Lower lobe of right lung (tissue), 2 donors: ENCODE measurements at regions not wholly inside any gene's neighbourhood (a gene's known extent, or its start where the extent isn't known, plus 50 kb on each side); places are given as distances from the start of the nearest gene placed in this dataset.

Source experiments
- ATAC-seq, 2 donors: fragments of 200-7000 bp; cut with Tn5 transposase; one replicate each; pipeline ENCODE4 v1.9.1; 2020 to 2022; ENCODE audit warnings: mild to moderate bottlenecking in 2 of 2, moderate library complexity in 2 of 2
- DNase-seq: peaks from one replicate; pipeline ENCODE4 v3.0.0-alpha.2; 2020
- H3K27ac ChIP-seq: fragments of 200-600 bp; one replicate; pipeline ENCODE4 v1.8.0; 2022
- H3K27me3 ChIP-seq: fragments of 200-600 bp; one replicate; pipeline ENCODE4 v1.8.0; 2022; ENCODE audit warnings: low read depth
- H3K36me3 ChIP-seq: fragments of 200-600 bp; one replicate; pipeline ENCODE4 v1.8.0; 2022; ENCODE audit warnings: mild to moderate bottlenecking
- H3K4me1 ChIP-seq: fragments of 200-600 bp; one replicate; pipeline ENCODE4 v1.8.0; 2022
- H3K4me3 ChIP-seq: fragments of 200-600 bp; one replicate; pipeline ENCODE4 v1.8.0; 2022; ENCODE audit warnings: mild to moderate bottlenecking
- H3K9me3 ChIP-seq: fragments of 200-600 bp; one replicate; pipeline ENCODE4 v1.8.0; 2022
- intact Hi-C: fragments of 100-400 bp; cut with DNase I; formaldehyde crosslinking; loops from one replicate; pipeline ENCODE4 v1.11.0; 2022
- TF ChIP-seq, protein P1 (sequence below): fragments of 200-600 bp; IDR thresholded peaks from one replicate; pipeline ENCODE4 v1.8.0; 2022; ENCODE audit warnings: antibody characterized with exemption, mild to moderate bottlenecking
- donor health status: DM: no; HTN: yes; CAD: no; lungs with severe emphysema.

DNA sequence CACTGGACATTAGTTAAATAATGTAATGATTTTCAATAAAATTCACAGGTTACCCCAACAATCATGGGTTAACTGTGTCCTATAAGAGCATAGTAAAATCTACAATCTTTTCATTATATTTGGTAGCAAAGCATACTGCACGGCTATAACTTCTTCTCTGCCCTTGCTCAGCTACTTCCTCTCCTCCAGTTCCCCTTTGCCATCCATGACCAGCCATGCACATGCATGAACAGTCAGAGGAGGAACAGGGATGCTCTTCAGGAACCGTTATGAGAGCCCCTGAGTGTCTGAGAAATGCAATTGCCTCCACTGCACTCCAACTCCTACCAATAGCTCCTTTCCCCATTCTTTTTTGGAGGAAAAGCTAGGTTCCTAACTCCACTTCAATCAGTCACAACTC, 646.7 kb downstream of the LTN1 start:
- Histone ChIP-seq H3K9me3 (no peaks in the 10 kb centered on the region), H3K4me1 (no peaks in the 10 kb centered on the region), H3K27me3 (no peaks in the 10 kb centered on the region), H3K36me3 (no peaks in the 10 kb centered on the region), H3K4me3 (no peak overlapping the region), H3K27ac (no peak overlapping the region)
- DNase-seq (no peak), ATAC-seq (peak in 1 of 2 donors; percentile 61)
- TF ChIP-seq, protein P1, sequence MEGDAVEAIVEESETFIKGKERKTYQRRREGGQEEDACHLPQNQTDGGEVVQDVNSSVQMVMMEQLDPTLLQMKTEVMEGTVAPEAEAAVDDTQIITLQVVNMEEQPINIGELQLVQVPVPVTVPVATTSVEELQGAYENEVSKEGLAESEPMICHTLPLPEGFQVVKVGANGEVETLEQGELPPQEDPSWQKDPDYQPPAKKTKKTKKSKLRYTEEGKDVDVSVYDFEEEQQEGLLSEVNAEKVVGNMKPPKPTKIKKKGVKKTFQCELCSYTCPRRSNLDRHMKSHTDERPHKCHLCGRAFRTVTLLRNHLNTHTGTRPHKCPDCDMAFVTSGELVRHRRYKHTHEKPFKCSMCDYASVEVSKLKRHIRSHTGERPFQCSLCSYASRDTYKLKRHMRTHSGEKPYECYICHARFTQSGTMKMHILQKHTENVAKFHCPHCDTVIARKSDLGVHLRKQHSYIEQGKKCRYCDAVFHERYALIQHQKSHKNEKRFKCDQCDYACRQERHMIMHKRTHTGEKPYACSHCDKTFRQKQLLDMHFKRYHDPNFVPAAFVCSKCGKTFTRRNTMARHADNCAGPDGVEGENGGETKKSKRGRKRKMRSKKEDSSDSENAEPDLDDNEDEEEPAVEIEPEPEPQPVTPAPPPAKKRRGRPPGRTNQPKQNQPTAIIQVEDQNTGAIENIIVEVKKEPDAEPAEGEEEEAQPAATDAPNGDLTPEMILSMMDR, result no peak
- intact Hi-C loops, result no loop called here

DNA sequence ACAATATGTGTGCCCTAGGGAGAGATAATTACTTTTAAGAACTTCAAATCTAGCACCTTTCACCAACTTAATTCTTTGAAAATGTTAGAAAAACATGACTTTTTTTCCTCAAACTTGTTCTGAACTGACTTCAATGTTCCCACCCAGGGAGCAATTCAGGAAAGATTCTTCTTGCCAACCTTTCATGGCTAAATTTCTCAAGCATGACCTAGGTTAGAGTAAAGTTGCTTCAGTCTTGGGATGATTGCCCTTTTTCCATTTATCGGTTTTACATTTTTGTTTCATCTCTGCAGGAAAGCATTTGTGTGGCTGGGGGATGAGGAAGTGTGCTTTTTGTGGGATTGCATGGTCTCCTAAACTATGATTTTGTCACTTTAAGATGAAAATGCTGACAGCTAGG, 647.7 kb downstream of the LTN1 start:
- Histone ChIP-seq H3K4me3 (no peak overlapping the region), H3K36me3 (no peaks in the 10 kb centered on the region), H3K4me1 (peaks cover under 1% of the 10 kb centered on the region), H3K9me3 (no peaks in the 10 kb centered on the region), H3K27ac (no peak overlapping the region), H3K27me3 (no peaks in the 10 kb centered on the region)
- TF ChIP-seq, protein P1, result no peak
- intact Hi-C loops, result no loop called here
- no peak for DNase-seq
- no peak for ATAC-seq

DNA sequence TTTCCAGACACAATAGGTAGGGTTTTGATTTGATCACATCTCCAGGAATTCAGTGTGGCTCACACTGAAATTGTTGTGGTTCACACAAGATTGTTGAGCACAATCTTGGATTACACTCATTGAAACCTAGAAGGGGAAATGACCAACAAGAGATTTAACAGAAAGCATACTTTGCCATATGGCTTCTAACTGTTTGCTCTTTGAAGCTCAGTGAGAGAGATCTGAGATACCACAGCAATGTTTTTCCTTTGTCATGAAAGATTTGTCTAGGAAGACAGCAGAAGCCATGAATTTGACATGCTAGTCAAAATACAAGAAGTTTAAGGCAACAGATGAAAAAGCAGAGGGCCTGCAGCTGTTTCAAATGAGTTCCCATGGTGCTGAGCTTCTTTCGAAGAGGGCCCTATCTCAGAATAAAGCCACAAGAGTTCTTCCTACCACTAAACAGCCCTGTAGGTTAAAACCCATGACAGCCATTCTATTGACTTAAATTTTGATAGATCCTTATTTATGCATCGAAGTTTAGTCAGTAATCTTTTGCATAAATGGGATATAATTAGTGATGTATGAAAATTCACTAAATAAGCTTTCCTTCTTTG, 650.4 kb downstream of the LTN1 start:
- DNase-seq, result no peak
- intact Hi-C loops, result no loop called here
- Histone ChIP-seq H3K27me3 (no peaks in the 10 kb centered on the region), H3K4me1 (peaks cover 11% of the 10 kb centered on the region), H3K27ac (no peak overlapping the region), H3K9me3 (no peaks in the 10 kb centered on the region), H3K4me3 (no peak overlapping the region), H3K36me3 (no peaks in the 10 kb centered on the region)
- ATAC-seq, result no peak
- TF ChIP-seq, protein P1, result no peak

DNA sequence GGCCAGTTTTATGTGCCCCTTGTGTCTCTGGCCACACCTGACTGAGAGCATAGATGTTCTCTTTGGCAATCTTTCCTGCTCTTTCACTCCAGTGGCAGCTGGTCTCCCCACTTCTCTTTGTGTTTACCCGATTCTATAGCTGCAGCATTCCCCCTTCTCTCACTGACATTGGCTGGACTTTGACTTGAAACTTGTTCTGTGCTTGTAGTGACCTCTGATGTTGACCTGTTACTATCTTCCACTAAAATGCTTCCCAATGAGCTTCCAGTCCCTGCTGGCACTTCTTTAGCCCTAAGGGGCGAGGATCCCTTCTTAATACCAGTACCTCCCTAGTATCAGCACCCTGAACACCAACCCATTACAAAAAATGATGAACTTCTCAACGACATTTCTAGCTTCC, 653.3 kb downstream of the LTN1 start:
- Histone ChIP-seq H3K27ac (no peak overlapping the region), H3K27me3 (no peaks in the 10 kb centered on the region), H3K9me3 (no peaks in the 10 kb centered on the region), H3K36me3 (no peaks in the 10 kb centered on the region), H3K4me1 (peaks cover 24% of the 10 kb centered on the region), H3K4me3 (no peak overlapping the region)
- intact Hi-C loops, result no loop called here
- TF ChIP-seq, protein P1, result no peak
- ATAC-seq (no peak), DNase-seq (no peak)

DNA sequence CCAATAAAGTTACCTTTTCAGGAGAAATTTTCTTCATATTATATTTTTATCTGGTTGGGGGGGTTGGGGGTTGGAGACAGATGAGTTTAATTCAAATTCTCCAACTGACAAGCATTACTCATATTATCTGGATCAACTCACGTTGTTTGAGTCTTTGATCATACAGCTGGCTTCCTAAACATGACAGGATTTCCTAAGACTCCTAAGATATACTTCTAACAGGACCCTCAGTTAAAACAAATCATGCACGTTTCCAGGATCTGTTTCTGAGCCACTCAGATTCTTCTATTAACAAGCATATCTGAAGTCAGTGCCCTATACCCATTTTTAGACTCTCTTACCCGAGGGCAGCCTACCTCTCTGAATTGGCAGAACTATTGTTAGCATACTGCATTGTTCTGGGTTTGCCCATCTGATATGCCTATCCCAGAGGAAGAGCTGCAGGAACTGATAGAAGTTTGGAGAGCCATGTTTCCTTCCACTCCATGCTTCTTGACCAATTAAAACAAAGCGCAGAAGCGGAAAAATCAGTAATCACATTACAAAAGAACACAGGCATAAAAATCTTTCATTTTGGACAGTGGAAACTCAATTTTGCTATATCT, 653.9 kb downstream of the LTN1 start:
- no peaks in the 10 kb centered on the region for H3K36me3 ChIP-seq
- no peak overlapping the region for H3K27ac ChIP-seq
- ATAC-seq (peak; percentile 53 to 58), DNase-seq (no peak)
- H3K9me3 ChIP-seq, result no peaks in the 10 kb centered on the region
- peaks cover 24% of the 10 kb centered on the region for H3K4me1 ChIP-seq
- TF ChIP-seq, protein P1, result no peak
- H3K27me3 ChIP-seq, result no peaks in the 10 kb centered on the region
- intact Hi-C loops, result no loop called here
- no peak overlapping the region for H3K4me3 ChIP-seq
